PFSK-1 (cell line): ENCODE measurements at regions not wholly inside any gene's neighbourhood (a gene's known extent, or its start where the extent isn't known, plus 50 kb on each side); places are given as distances from the start of the nearest gene placed in this dataset.

Source experiments
- FOXP2 ChIP-seq: optimal IDR thresholded peaks from 2 replicates; pipeline ENCODE3; 2011; ENCODE audit warnings: borderline replicate concordance, control low read depth, inconsistent platforms; ENCODE audit not compliant: insufficient read depth; ENCODE audit errors: extremely low read length, extremely low read depth
- POLR2AphosphoS5 ChIP-seq: IDR thresholded peaks from 2 replicates; pipeline ENCODE4 v1.6.1; 2012; ENCODE audit warnings: low read depth, mild to moderate bottlenecking, control low read depth, low read length, moderate library complexity
- REST ChIP-seq, 2 experiments: IDR thresholded peaks; 2 replicates each; pipeline versions ENCODE4 v1.6.1 to v1.8.0; 2011 to 2012; ENCODE audit warnings: low read depth in 2 of 2, low read length in 2 of 2, control low read depth in 1 of 2, inconsistent platforms in 1 of 2, mild to moderate bottlenecking in 1 of 2, moderate library complexity in 1 of 2; ENCODE audit not compliant: insufficient read depth in 1 of 2
- SIN3A ChIP-seq: IDR thresholded peaks from 2 replicates; pipeline ENCODE4 v1.6.1; 2012; ENCODE audit warnings: mild to moderate bottlenecking, low read length, moderate library complexity, borderline replicate concordance; ENCODE audit not compliant: insufficient read depth
- TAF1 ChIP-seq: IDR thresholded peaks from 2 replicates; pipeline ENCODE4 v1.6.1; 2012; ENCODE audit warnings: low read length, control low read depth, borderline replicate concordance; ENCODE audit not compliant: insufficient read depth

- TF ChIP-seq POLR2AphosphoS5 (no peak), FOXP2 (no peak), REST (IDR thresholded peaks at IDR 0.05; ENCODE audit: insufficient read depth in 1 of 2, low read depth in 2 of 2, low read length in 2 of 2) (no peak), TAF1 (no peak), SIN3A (no peak)
Measured at GRCh38 chr17:13787636-13788035, 185.9 kb upstream of the HS3ST3A1 start.

- TF ChIP-seq REST (IDR thresholded peaks at IDR 0.05; ENCODE audit: insufficient read depth in 1 of 2, low read depth in 2 of 2, low read length in 2 of 2) (no peak), TAF1 (no peak)
Measured at GRCh38 chr17:13788385-13788784, 186.7 kb upstream of the HS3ST3A1 start.

GRCh38 chr17:13792314-13792713 lies 190.6 kb upstream of the HS3ST3A1 start:
- TF ChIP-seq SIN3A (no peak), POLR2AphosphoS5 (no peak), REST (IDR thresholded peaks at IDR 0.05; ENCODE audit: insufficient read depth in 1 of 2, low read depth in 2 of 2, low read length in 2 of 2) (no peak), TAF1 (no peak), FOXP2 (no peak)

- TF ChIP-seq POLR2AphosphoS5 (no peak), FOXP2 (no peak), REST (IDR thresholded peaks at IDR 0.05; ENCODE audit: insufficient read depth in 1 of 2, low read depth in 2 of 2, low read length in 2 of 2) (no peak), TAF1 (no peak), SIN3A (no peak)
Measured at GRCh38 chr17:13793951-13794350, 192.2 kb upstream of the HS3ST3A1 start.

- no peak for TF ChIP-seq POLR2AphosphoS5
- no peak for TF ChIP-seq REST (IDR thresholded peaks at IDR 0.05; ENCODE audit: insufficient read depth in 1 of 2, low read depth in 2 of 2, low read length in 2 of 2)
- TF ChIP-seq FOXP2, result no peak
- TF ChIP-seq TAF1, result no peak
- TF ChIP-seq SIN3A, result no peak
Measured at GRCh38 chr17:13797863-13798262, 196.1 kb upstream of the HS3ST3A1 start.
